Prostate gland (tissue), 2 donors: ENCODE measurements at regions not wholly inside any gene's neighbourhood (a gene's known extent, or its start where the extent isn't known, plus 50 kb on each side); places are given as distances from the start of the nearest gene placed in this dataset.

Source experiments
- DNase-seq: peaks from one replicate; pipeline ENCODE4 v3.0.0-alpha.2; 2019; ENCODE audit warnings: low spot score
- H3K27ac ChIP-seq, 2 donors: fragments of 200-600 bp; sonication (generic); 2 replicates each; pipeline ENCODE4 v1.5.1; 2017 to 2019
- H3K27me3 ChIP-seq: fragments of 200-600 bp; sonication (generic); replicated peaks from 2 replicates; pipeline ENCODE4 v1.5.1; 2019; ENCODE audit not compliant: insufficient read depth
- H3K36me3 ChIP-seq, 2 donors: fragments of 200-600 bp; sonication (generic); 1 replicate in 1 of 2; 2 replicates in 1 of 2; pipeline versions ENCODE4 v1.5.1 to v1.8.1; 2017 to 2019
- H3K4me1 ChIP-seq: fragments of 200-600 bp; sonication (generic); replicated peaks from 2 replicates; pipeline ENCODE4 v1.5.1; 2019
- H3K4me3 ChIP-seq, 2 donors: fragments of 200-600 bp; sonication (generic); 2 replicates each; pipeline ENCODE4 v1.5.1; 2017 to 2019
- H3K9me3 ChIP-seq: fragments of 200-600 bp; sonication (generic); 2 replicates; pipeline ENCODE4 v1.5.1; 2017
- CTCF ChIP-seq, 4 experiments: fragments of 200-600 bp in 2 of 4; fragments of 450-650 bp in 2 of 4; sonication (generic) in 2 of 4; IDR thresholded peaks; 1 replicate in 3 of 4; 2 replicates in 1 of 4; pipeline ENCODE4 v1.5.1; 2016 to 2019; ENCODE audit warnings: antibody characterized with exemption in 4 of 4, mild to moderate bottlenecking in 2 of 4, moderate library complexity in 2 of 4
- POLR2A ChIP-seq: fragments of 450-650 bp; IDR thresholded peaks from one replicate; pipeline ENCODE4 v1.6.1; 2016; ENCODE audit warnings: antibody characterized with exemption, mild to moderate bottlenecking
- POLR2AphosphoS5 ChIP-seq: sonication (generic); formaldehyde crosslinking; IDR thresholded peaks from one replicate; pipeline ENCODE4 v1.6.1; 2017; ENCODE audit warnings: antibody characterized with exemption
- WGBS: methylation state at CpG from one replicate; pipeline ENCODE4 v1.1.5; 2018; 5-methylcytosine and 5-hydroxymethylcytosine counted together
- intact Hi-C: fragments of 100-400 bp; cut with DNase I; formaldehyde crosslinking; loops from one replicate; pipeline ENCODE4 v1.14.2; 2022

- no peak overlapping the region for H3K27ac ChIP-seq
- intact Hi-C loops: no loop called here
- no peak overlapping the region for H3K4me3 ChIP-seq
- no peaks in the 10 kb centered on the region for H3K27me3 ChIP-seq
- no peak for DNase-seq
- H3K9me3 ChIP-seq: no peaks in the 10 kb centered on the region
- WGBS: 94% methylated on average over 6 of the region's 6 CpGs
- TF ChIP-seq POLR2AphosphoS5 (no peak), CTCF (IDR thresholded peaks at IDR 0.05) (no peak), POLR2A (no peak)
- no peaks in the 10 kb centered on the region for H3K4me1 ChIP-seq
- no peaks in the 10 kb centered on the region for H3K36me3 ChIP-seq
Observed at GRCh38 chr10:78372806-78373205, 339.1 kb downstream of the RPS24 start.

GRCh38 chr10:78374331-78375028 lies 340.8 kb downstream of the RPS24 start:
- Histone ChIP-seq H3K9me3 (no peaks in the 10 kb centered on the region), H3K27ac (no peak overlapping the region), H3K4me1 (no peaks in the 10 kb centered on the region), H3K27me3 (no peaks in the 10 kb centered on the region), H3K36me3 (no peaks in the 10 kb centered on the region), H3K4me3 (no peak overlapping the region)
- DNase-seq: no peak
- no peak for TF ChIP-seq POLR2A
- no peak for TF ChIP-seq POLR2AphosphoS5
- TF ChIP-seq CTCF (IDR thresholded peaks at IDR 0.05): no peak
- WGBS: 93% methylated on average over 9 of the region's 9 CpGs
- intact Hi-C loops: no loop called here

- H3K27me3 ChIP-seq: no peaks in the 10 kb centered on the region
- 80% methylated on average over 17 of the region's 17 CpGs for WGBS
- no peak overlapping the region for H3K4me3 ChIP-seq
- no peaks in the 10 kb centered on the region for H3K4me1 ChIP-seq
- no peak overlapping the region for H3K27ac ChIP-seq
- H3K36me3 ChIP-seq: no peaks in the 10 kb centered on the region
- TF ChIP-seq POLR2AphosphoS5: no peak
- no peak for TF ChIP-seq CTCF (IDR thresholded peaks at IDR 0.05)
- no peak for TF ChIP-seq POLR2A
- intact Hi-C loops: no loop called here
- H3K9me3 ChIP-seq: no peaks in the 10 kb centered on the region
- DNase-seq: no peak
Observed at GRCh38 chr10:78375854-78376785, 342.5 kb downstream of the RPS24 start.

- no peaks in the 10 kb centered on the region for H3K27me3 ChIP-seq
- H3K4me3 ChIP-seq: no peak overlapping the region
- intact Hi-C loops: no loop called here
- 75% methylated on average over 1 of the region's 1 CpG for WGBS
- no peak overlapping the region for H3K27ac ChIP-seq
- H3K36me3 ChIP-seq: no peaks in the 10 kb centered on the region
- no peaks in the 10 kb centered on the region for H3K9me3 ChIP-seq
- DNase-seq: no peak
- TF ChIP-seq POLR2AphosphoS5 (no peak), CTCF (IDR thresholded peaks at IDR 0.05) (no peak), POLR2A (no peak)
- no peaks in the 10 kb centered on the region for H3K4me1 ChIP-seq
Observed at GRCh38 chr10:78377356-78377755, 343.7 kb downstream of the RPS24 start.
